Caco-2 (cell line): ENCODE measurements at regions not wholly inside any gene's neighbourhood (a gene's known extent, or its start where the extent isn't known, plus 50 kb on each side); places are given as distances from the start of the nearest gene placed in this dataset.
"Not testable (repeated sequence)": the region's sequence is repeated elsewhere in the genome, so short reads cannot be mapped to it uniquely, and the experiment has no call there.

Experiments
- BruUV-seq: library from RNA; stranded (reverse); fragments of 400-500 nt; replicated peaks from 2 replicates; lab custom pipeline; 2021; lab: Mats Ljungman, UMichigan
- CTCF ChIA-PET: fragments of 300-600 bp; sonication (Branson Sonifier 250); formaldehyde crosslinking; loops from one replicate; lab custom pipeline; 2022; ENCODE audit warnings: antibody characterized with exemption; lab: Charles Lee
- POLR2A ChIA-PET: fragments of 300-600 bp; sonication (Branson Sonifier 250); formaldehyde crosslinking; loops from one replicate; lab custom pipeline; 2022; ENCODE audit warnings: antibody characterized with exemption; lab: Charles Lee
- DNase-seq, 2 experiments: peaks; one replicate each; pipeline versions ENCODE4 v3.0.0 to v3.0.0-alpha.2; 2020 to 2022
- H3K27me3 ChIP-seq: replicated peaks from 2 replicates; pipeline ENCODE4 v1.6.0; 2011; ENCODE audit warnings: low read length; ENCODE audit not compliant: control insufficient read depth, insufficient read depth
- H3K36me3 ChIP-seq: 2 replicates; pipeline ENCODE4 v1.5.1; 2011; ENCODE audit warnings: low read length; ENCODE audit not compliant: control insufficient read depth, insufficient read depth
- H3K4me1 ChIP-seq: fragments of 250-450 bp; sonication (Bioruptor Pico); 2 replicates; pipeline ENCODE4 v1.5.1; 2020; ENCODE audit warnings: mild to moderate bottlenecking
- H3K4me3 ChIP-seq: 2 replicates; pipeline ENCODE4 v1.5.1; 2011; ENCODE audit warnings: low read depth, mild to moderate bottlenecking, control low read depth, low read length
- H3K9me3 ChIP-seq: fragments of 250-450 bp; sonication (Bioruptor Pico); 2 replicates; pipeline ENCODE4 v1.5.1; 2020; ENCODE audit warnings: mild to moderate bottlenecking, moderate library complexity
- H3K27ac Mint-ChIP-seq: one replicate; pipeline ENCODE4 v1.8.0; 2022; ENCODE audit warnings: mixed read lengths; ENCODE audit not compliant: unreplicated experiment
- H3K27me3 Mint-ChIP-seq: one replicate; pipeline ENCODE4 v1.8.0; 2022; ENCODE audit warnings: mixed read lengths; ENCODE audit not compliant: insufficient read depth, unreplicated experiment
- H3K36me3 Mint-ChIP-seq: one replicate; pipeline ENCODE4 v1.8.0; 2022; ENCODE audit warnings: mild to moderate bottlenecking, mixed read lengths; ENCODE audit not compliant: insufficient read depth, unreplicated experiment
- H3K4me1 Mint-ChIP-seq: one replicate; pipeline ENCODE4 v1.8.0; 2022; ENCODE audit warnings: low read depth, mixed read lengths; ENCODE audit not compliant: unreplicated experiment
- H3K4me3 Mint-ChIP-seq: one replicate; pipeline ENCODE4 v1.8.0; 2022; ENCODE audit warnings: mild to moderate bottlenecking, moderate library complexity, mixed read lengths; ENCODE audit not compliant: unreplicated experiment
- H3K9me3 Mint-ChIP-seq: one replicate; pipeline ENCODE4 v1.8.0; 2022; ENCODE audit warnings: mixed read lengths; ENCODE audit not compliant: unreplicated experiment
- CTCF ChIP-seq, 2 experiments: fragments of 200-600 bp in 1 of 2; IDR thresholded peaks; 1 replicate in 1 of 2; 2 replicates in 1 of 2; pipeline versions ENCODE4 v1.5.1 to v1.8.0; 2011 to 2022; ENCODE audit warnings: antibody characterized with exemption in 1 of 2, control low read depth in 1 of 2, inconsistent platforms in 1 of 2, low read depth in 1 of 2, low read length in 1 of 2, mild to moderate bottlenecking in 1 of 2, moderate library complexity in 1 of 2; ENCODE audit not compliant: insufficient read depth in 1 of 2, severe bottlenecking in 1 of 2, unreplicated experiment in 1 of 2
- intact Hi-C: fragments of 100-400 bp; cut with micrococcal nuclease; formaldehyde crosslinking; loops from one replicate; pipeline ENCODE4 v1.10.0; 2022; ENCODE audit not compliant: unreplicated experiment

- Mint-ChIP-seq H3K4me3 (no peak overlapping the region), H3K4me1 (no peaks in the 10 kb centered on the region), H3K36me3 (no peaks in the 10 kb centered on the region), H3K27me3 (no peaks in the 10 kb centered on the region), H3K27ac (no peak overlapping the region), H3K9me3 (peaks cover 5% of the 10 kb centered on the region)
- Histone ChIP-seq H3K36me3 (no peaks in the 10 kb centered on the region), H3K4me1 (no peaks in the 10 kb centered on the region), H3K4me3 (no peak overlapping the region), H3K9me3 (no peaks in the 10 kb centered on the region), H3K27me3 (no peaks in the 10 kb centered on the region)
- intact Hi-C loops, result no loop called here
- DNase-seq, result no peak
- BruUV-seq, result no TSS peak
- TF ChIP-seq CTCF (IDR thresholded peaks at IDR 0.05; ENCODE audit: insufficient read depth in 1 of 2, low read depth in 1 of 2, low read length in 1 of 2, severe bottlenecking in 1 of 2, unreplicated experiment in 1 of 2), result no peak
- ChIA-PET CTCF (no interaction called here), POLR2A (no interaction called here)
Observed at GRCh38 chr4:72842323-72842722, 227.2 kb downstream of the COX18 start.

GRCh38 chr4:72840166-72840565 is 229.3 kb downstream of the COX18 start:
- H3K27ac Mint-ChIP-seq, H3K27me3 Mint-ChIP-seq, H3K36me3 ChIP-seq, H3K4me3 Mint-ChIP-seq, H3K4me3 ChIP-seq, H3K9me3 Mint-ChIP-seq, POLR2A ChIA-PET, H3K27me3 ChIP-seq, DNase-seq, CTCF ChIA-PET, H3K4me1 ChIP-seq, H3K9me3 ChIP-seq, intact Hi-C loops, H3K36me3 Mint-ChIP-seq, H3K4me1 Mint-ChIP-seq, BruUV-seq: not testable (repeated sequence)

- no TSS peak for BruUV-seq
- no peak for DNase-seq
- H3K27me3 ChIP-seq, result no peaks in the 10 kb centered on the region
- Mint-ChIP-seq H3K27ac (no peak overlapping the region), H3K4me1 (no peaks in the 10 kb centered on the region), H3K9me3 (peaks cover 3% of the 10 kb centered on the region), H3K4me3 (no peak overlapping the region), H3K27me3 (no peaks in the 10 kb centered on the region), H3K36me3 (no peaks in the 10 kb centered on the region)
- H3K9me3 ChIP-seq, result no peaks in the 10 kb centered on the region
- no peak for TF ChIP-seq CTCF (IDR thresholded peaks at IDR 0.05; ENCODE audit: insufficient read depth in 1 of 2, low read depth in 1 of 2, low read length in 1 of 2, severe bottlenecking in 1 of 2, unreplicated experiment in 1 of 2)
- CTCF ChIA-PET, result no interaction called here
- no peak overlapping the region for H3K4me3 ChIP-seq
- POLR2A ChIA-PET, result no interaction called here
- no peaks in the 10 kb centered on the region for H3K4me1 ChIP-seq
- intact Hi-C loops, result no loop called here
- no peaks in the 10 kb centered on the region for H3K36me3 ChIP-seq
Observed at GRCh38 chr4:72828864-72829263, 240.7 kb downstream of the COX18 start.

GRCh38 chr4:72827968-72828367 is 241.5 kb downstream of the COX18 start:
- Mint-ChIP-seq H3K9me3 (no peaks in the 10 kb centered on the region), H3K36me3 (no peaks in the 10 kb centered on the region), H3K27me3 (no peaks in the 10 kb centered on the region), H3K27ac (no peak overlapping the region), H3K4me1 (no peaks in the 10 kb centered on the region), H3K4me3 (no peak overlapping the region)
- no peak overlapping the region for H3K4me3 ChIP-seq
- no peaks in the 10 kb centered on the region for H3K27me3 ChIP-seq
- BruUV-seq, result no TSS peak
- DNase-seq, result no peak
- H3K9me3 ChIP-seq, result no peaks in the 10 kb centered on the region
- no peaks in the 10 kb centered on the region for H3K4me1 ChIP-seq
- POLR2A ChIA-PET, result no interaction called here
- no peak for TF ChIP-seq CTCF (IDR thresholded peaks at IDR 0.05; ENCODE audit: insufficient read depth in 1 of 2, low read depth in 1 of 2, low read length in 1 of 2, severe bottlenecking in 1 of 2, unreplicated experiment in 1 of 2)
- no peaks in the 10 kb centered on the region for H3K36me3 ChIP-seq
- intact Hi-C loops, result no loop called here
- CTCF ChIA-PET, result no interaction called here
